ENCODE measurements at regions not wholly inside any gene's neighbourhood (a gene's known extent, or its start where the extent isn't known, plus 50 kb on each side); places are given as distances from the start of the nearest gene placed in this dataset.

- Histone ChIP-seq H3K27me3 (ENCODE audit: low read length) (no peaks in the 10 kb centered on the region), H3K9ac (ENCODE audit: low read length) (no peak overlapping the region), H3K79me2 (ENCODE audit: low read length) (no peaks in the 10 kb centered on the region), H2AFZ (ENCODE audit: low read length) (no peak overlapping the region), H3K27ac (ENCODE audit: low read length) (no peak overlapping the region), H3K9me3 (ENCODE audit: low read length) (no peaks in the 10 kb centered on the region), H3K4me1 (ENCODE audit: low read length) (no peaks in the 10 kb centered on the region), H4K20me1 (ENCODE audit: insufficient read depth, low read depth, low read length) (no peaks in the 10 kb centered on the region), H3K9me2 (replicated peaks; ENCODE audit: insufficient read depth, low read length) (no peaks in the 10 kb centered on the region), H3K36me3 (ENCODE audit: insufficient read depth, low read length) (no peaks in the 10 kb centered on the region), H3K4me3 (ENCODE audit: low read length) (no peak overlapping the region), H3K4me2 (ENCODE audit: low read depth, low read length, poor library complexity, severe bottlenecking) (no peak overlapping the region)
- no peak for DNase-seq
Observed at GRCh38 chr6:133704371-133704770, 184.5 kb upstream of the TCF21 start.

DNA sequence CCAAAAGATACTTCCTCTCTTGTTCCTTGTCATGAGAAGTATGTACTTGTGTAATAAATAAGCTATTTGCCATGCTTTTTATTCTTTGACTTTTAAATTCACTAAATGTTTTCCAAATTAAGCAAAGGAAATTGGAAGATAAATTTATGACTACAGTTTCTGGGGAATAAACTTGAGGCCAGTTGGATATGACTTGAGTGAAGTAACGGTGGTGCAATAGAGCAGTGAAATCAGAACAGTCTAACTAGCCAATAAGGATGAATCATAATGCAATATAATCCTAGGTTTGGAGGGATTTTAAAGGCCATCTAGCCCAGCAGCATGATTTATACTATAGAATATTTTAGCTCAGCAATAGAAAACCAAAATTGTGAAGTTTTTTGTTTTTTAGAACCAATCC, 183.8 kb upstream of the TCF21 start:
- no peak overlapping the region for H3K9ac ChIP-seq (ENCODE audit: low read length)
- H3K9me3 ChIP-seq (ENCODE audit: low read length), result no peaks in the 10 kb centered on the region
- H3K9me2 ChIP-seq (replicated peaks; ENCODE audit: insufficient read depth, low read length), result no peaks in the 10 kb centered on the region
- H3K4me1 ChIP-seq (ENCODE audit: low read length), result no peaks in the 10 kb centered on the region
- no peaks in the 10 kb centered on the region for H3K36me3 ChIP-seq (ENCODE audit: insufficient read depth, low read length)
- no peak overlapping the region for H3K4me3 ChIP-seq (ENCODE audit: low read length)
- H3K27ac ChIP-seq (ENCODE audit: low read length), result no peak overlapping the region
- no peak for DNase-seq
- no peak overlapping the region for H2AFZ ChIP-seq (ENCODE audit: low read length)
- no peak overlapping the region for H3K4me2 ChIP-seq (ENCODE audit: low read depth, low read length, poor library complexity, severe bottlenecking)
- H3K79me2 ChIP-seq (ENCODE audit: low read length), result no peaks in the 10 kb centered on the region
- no peaks in the 10 kb centered on the region for H4K20me1 ChIP-seq (ENCODE audit: insufficient read depth, low read depth, low read length)
- no peaks in the 10 kb centered on the region for H3K27me3 ChIP-seq (ENCODE audit: low read length)

GRCh38 chr6:133705731-133706130, 183.2 kb upstream of the TCF21 start:
- no peak overlapping the region for H3K4me3 ChIP-seq (ENCODE audit: low read length)
- no peaks in the 10 kb centered on the region for H3K9me3 ChIP-seq (ENCODE audit: low read length)
- H3K27me3 ChIP-seq (ENCODE audit: low read length), result no peaks in the 10 kb centered on the region
- DNase-seq, result no peak
- no peak overlapping the region for H3K27ac ChIP-seq (ENCODE audit: low read length)
- no peaks in the 10 kb centered on the region for H3K79me2 ChIP-seq (ENCODE audit: low read length)
- no peaks in the 10 kb centered on the region for H4K20me1 ChIP-seq (ENCODE audit: insufficient read depth, low read depth, low read length)
- H3K4me1 ChIP-seq (ENCODE audit: low read length), result no peaks in the 10 kb centered on the region
- no peaks in the 10 kb centered on the region for H3K9me2 ChIP-seq (replicated peaks; ENCODE audit: insufficient read depth, low read length)
- H3K9ac ChIP-seq (ENCODE audit: low read length), result no peak overlapping the region
- H3K4me2 ChIP-seq (ENCODE audit: low read depth, low read length, poor library complexity, severe bottlenecking), result no peak overlapping the region
- H2AFZ ChIP-seq (ENCODE audit: low read length), result no peak overlapping the region
- no peaks in the 10 kb centered on the region for H3K36me3 ChIP-seq (ENCODE audit: insufficient read depth, low read length)

DNA sequence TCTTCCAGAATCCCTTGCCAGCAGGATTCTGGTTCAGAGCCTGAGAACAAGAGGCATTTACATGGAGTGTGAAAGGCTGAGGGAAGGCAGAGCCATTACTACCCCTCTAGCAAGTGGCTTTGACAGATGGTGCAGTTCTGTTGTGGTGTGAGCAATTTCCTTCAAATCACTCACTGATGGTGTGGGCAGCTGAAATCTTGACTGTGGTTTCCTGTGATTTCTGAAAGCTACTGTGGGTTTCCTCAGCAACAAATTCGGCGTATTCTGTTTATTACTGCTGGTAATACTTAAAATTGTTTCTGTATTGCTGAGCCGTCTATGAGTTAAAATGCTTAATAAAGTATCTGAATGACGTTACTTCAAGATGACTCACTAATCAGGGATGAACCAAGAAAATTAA, 181.5 kb upstream of the TCF21 start:
- Histone ChIP-seq H3K9me3 (ENCODE audit: low read length) (no peaks in the 10 kb centered on the region), H3K27me3 (ENCODE audit: low read length) (no peaks in the 10 kb centered on the region), H3K4me1 (ENCODE audit: low read length) (no peaks in the 10 kb centered on the region), H3K36me3 (ENCODE audit: insufficient read depth, low read length) (no peaks in the 10 kb centered on the region), H3K79me2 (ENCODE audit: low read length) (no peaks in the 10 kb centered on the region), H3K27ac (ENCODE audit: low read length) (no peak overlapping the region), H3K9ac (ENCODE audit: low read length) (no peak overlapping the region), H2AFZ (ENCODE audit: low read length) (no peak overlapping the region), H4K20me1 (ENCODE audit: insufficient read depth, low read depth, low read length) (no peaks in the 10 kb centered on the region), H3K4me3 (ENCODE audit: low read length) (no peak overlapping the region), H3K9me2 (replicated peaks; ENCODE audit: insufficient read depth, low read length) (no peaks in the 10 kb centered on the region), H3K4me2 (ENCODE audit: low read depth, low read length, poor library complexity, severe bottlenecking) (no peak overlapping the region)
- no peak for DNase-seq

DNA sequence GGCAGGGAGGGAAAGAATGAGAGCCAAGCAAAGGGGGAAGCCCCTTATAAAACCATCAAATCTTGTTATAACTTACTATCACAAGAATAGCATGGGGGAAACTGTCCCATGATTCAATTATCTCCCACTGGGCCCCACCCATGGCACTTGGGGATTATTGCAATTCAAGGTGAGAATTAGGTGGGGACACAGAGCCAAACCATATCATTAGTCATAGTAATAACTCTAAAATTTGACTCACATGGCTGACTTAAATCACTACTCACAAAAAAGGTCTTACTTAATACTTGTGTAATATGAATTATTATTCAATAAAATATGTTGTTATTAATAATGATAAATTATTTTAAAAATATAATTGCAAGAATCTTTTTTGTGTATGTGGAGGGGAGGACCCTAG, 178.1 kb upstream of the TCF21 start:
- H4K20me1 ChIP-seq (ENCODE audit: insufficient read depth, low read depth, low read length), result no peaks in the 10 kb centered on the region
- no peaks in the 10 kb centered on the region for H3K4me1 ChIP-seq (ENCODE audit: low read length)
- H3K4me2 ChIP-seq (ENCODE audit: low read depth, low read length, poor library complexity, severe bottlenecking), result no peak overlapping the region
- no peak for DNase-seq
- no peaks in the 10 kb centered on the region for H3K27me3 ChIP-seq (ENCODE audit: low read length)
- H3K9me3 ChIP-seq (ENCODE audit: low read length), result no peaks in the 10 kb centered on the region
- no peaks in the 10 kb centered on the region for H3K9me2 ChIP-seq (replicated peaks; ENCODE audit: insufficient read depth, low read length)
- H2AFZ ChIP-seq (ENCODE audit: low read length), result no peak overlapping the region
- no peaks in the 10 kb centered on the region for H3K36me3 ChIP-seq (ENCODE audit: insufficient read depth, low read length)
- H3K9ac ChIP-seq (ENCODE audit: low read length), result no peak overlapping the region
- H3K27ac ChIP-seq (ENCODE audit: low read length), result no peak overlapping the region
- H3K4me3 ChIP-seq (ENCODE audit: low read length), result no peak overlapping the region
- no peaks in the 10 kb centered on the region for H3K79me2 ChIP-seq (ENCODE audit: low read length)

DNA sequence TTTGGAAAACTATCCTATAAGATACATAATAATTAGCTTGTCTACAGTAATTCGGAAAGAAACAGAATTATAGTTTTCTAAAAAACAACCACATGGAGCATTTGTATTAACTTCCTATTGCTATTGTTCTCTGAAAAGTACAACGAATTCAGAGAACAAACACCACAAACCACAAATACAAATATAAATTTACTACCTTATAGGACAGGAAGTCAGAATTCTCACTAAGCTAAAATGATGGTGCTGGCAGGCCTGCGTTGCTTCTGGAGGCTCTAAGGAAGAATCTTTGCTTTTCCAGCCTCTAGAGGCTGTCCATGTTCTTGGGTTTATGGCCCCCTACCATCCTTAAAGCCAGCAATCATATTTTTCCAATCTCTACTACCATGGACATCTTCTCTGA, 173.6 kb upstream of the TCF21 start:
- DNase-seq, result no peak
- H4K20me1 ChIP-seq (ENCODE audit: insufficient read depth, low read depth, low read length), result no peaks in the 10 kb centered on the region
- no peaks in the 10 kb centered on the region for H3K4me1 ChIP-seq (ENCODE audit: low read length)
- H3K9me2 ChIP-seq (replicated peaks; ENCODE audit: insufficient read depth, low read length), result no peaks in the 10 kb centered on the region
- H3K9ac ChIP-seq (ENCODE audit: low read length), result no peak overlapping the region
- no peaks in the 10 kb centered on the region for H3K36me3 ChIP-seq (ENCODE audit: insufficient read depth, low read length)
- H2AFZ ChIP-seq (ENCODE audit: low read length), result no peak overlapping the region
- no peaks in the 10 kb centered on the region for H3K27me3 ChIP-seq (ENCODE audit: low read length)
- H3K9me3 ChIP-seq (ENCODE audit: low read length), result no peaks in the 10 kb centered on the region
- H3K4me2 ChIP-seq (ENCODE audit: low read depth, low read length, poor library complexity, severe bottlenecking), result no peak overlapping the region
- H3K27ac ChIP-seq (ENCODE audit: low read length), result no peak overlapping the region
- H3K79me2 ChIP-seq (ENCODE audit: low read length), result no peaks in the 10 kb centered on the region
- H3K4me3 ChIP-seq (ENCODE audit: low read length), result no peak overlapping the region

GRCh38 chr6:133724726-133725125, 164.2 kb upstream of the TCF21 start:
- Histone ChIP-seq H3K9ac (ENCODE audit: low read length) (no peak overlapping the region), H3K9me2 (replicated peaks; ENCODE audit: insufficient read depth, low read length) (no peaks in the 10 kb centered on the region), H2AFZ (ENCODE audit: low read length) (no peak overlapping the region), H3K9me3 (ENCODE audit: low read length) (no peaks in the 10 kb centered on the region), H3K4me2 (ENCODE audit: low read depth, low read length, poor library complexity, severe bottlenecking) (no peak overlapping the region), H3K36me3 (ENCODE audit: insufficient read depth, low read length) (no peaks in the 10 kb centered on the region), H3K27ac (ENCODE audit: low read length) (no peak overlapping the region), H4K20me1 (ENCODE audit: insufficient read depth, low read depth, low read length) (no peaks in the 10 kb centered on the region), H3K4me3 (ENCODE audit: low read length) (no peak overlapping the region), H3K4me1 (ENCODE audit: low read length) (no peaks in the 10 kb centered on the region), H3K27me3 (ENCODE audit: low read length) (no peaks in the 10 kb centered on the region), H3K79me2 (ENCODE audit: low read length) (no peaks in the 10 kb centered on the region)
- no peak for DNase-seq

DNA sequence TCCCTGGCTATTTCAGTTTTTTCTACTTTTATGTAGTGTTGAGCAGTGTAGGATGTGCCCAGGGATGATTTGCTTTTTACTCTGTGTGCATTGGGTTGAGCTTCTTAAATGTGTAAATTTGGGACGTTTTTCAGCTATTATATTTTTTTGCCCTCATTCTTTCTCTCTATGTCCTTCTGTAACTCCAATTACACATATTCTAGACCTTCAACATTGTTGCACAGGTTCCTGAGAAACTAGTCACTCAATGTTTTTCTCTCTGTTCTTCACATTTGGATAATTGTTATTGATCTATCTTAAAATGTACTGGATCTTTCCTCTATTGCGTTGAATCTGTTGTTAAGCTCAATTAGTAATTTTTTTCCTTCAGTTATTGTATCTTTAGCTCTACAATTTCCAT, 162.7 kb upstream of the TCF21 start:
- no peak overlapping the region for H2AFZ ChIP-seq (ENCODE audit: low read length)
- H3K27me3 ChIP-seq (ENCODE audit: low read length), result no peaks in the 10 kb centered on the region
- no peaks in the 10 kb centered on the region for H3K9me2 ChIP-seq (replicated peaks; ENCODE audit: insufficient read depth, low read length)
- H4K20me1 ChIP-seq (ENCODE audit: insufficient read depth, low read depth, low read length), result no peaks in the 10 kb centered on the region
- no peak overlapping the region for H3K4me3 ChIP-seq (ENCODE audit: low read length)
- DNase-seq, result no peak
- H3K4me2 ChIP-seq (ENCODE audit: low read depth, low read length, poor library complexity, severe bottlenecking), result no peak overlapping the region
- H3K27ac ChIP-seq (ENCODE audit: low read length), result no peak overlapping the region
- no peaks in the 10 kb centered on the region for H3K36me3 ChIP-seq (ENCODE audit: insufficient read depth, low read length)
- H3K9ac ChIP-seq (ENCODE audit: low read length), result no peak overlapping the region
- H3K9me3 ChIP-seq (ENCODE audit: low read length), result no peaks in the 10 kb centered on the region
- no peaks in the 10 kb centered on the region for H3K79me2 ChIP-seq (ENCODE audit: low read length)
- no peaks in the 10 kb centered on the region for H3K4me1 ChIP-seq (ENCODE audit: low read length)

- H3K79me2 ChIP-seq (ENCODE audit: low read length), result no peaks in the 10 kb centered on the region
- H2AFZ ChIP-seq (ENCODE audit: low read length), result no peak overlapping the region
- H3K4me1 ChIP-seq (ENCODE audit: low read length), result no peaks in the 10 kb centered on the region
- H3K9ac ChIP-seq (ENCODE audit: low read length), result no peak overlapping the region
- H4K20me1 ChIP-seq (ENCODE audit: insufficient read depth, low read depth, low read length), result no peaks in the 10 kb centered on the region
- H3K27me3 ChIP-seq (ENCODE audit: low read length), result no peaks in the 10 kb centered on the region
- H3K27ac ChIP-seq (ENCODE audit: low read length), result no peak overlapping the region
- DNase-seq, result no peak
- H3K9me2 ChIP-seq (replicated peaks; ENCODE audit: insufficient read depth, low read length), result no peaks in the 10 kb centered on the region
- H3K4me2 ChIP-seq (ENCODE audit: low read depth, low read length, poor library complexity, severe bottlenecking), result no peak overlapping the region
- H3K9me3 ChIP-seq (ENCODE audit: low read length), result no peaks in the 10 kb centered on the region
- H3K36me3 ChIP-seq (ENCODE audit: insufficient read depth, low read length), result no peaks in the 10 kb centered on the region
- H3K4me3 ChIP-seq (ENCODE audit: low read length), result no peak overlapping the region
Observed at GRCh38 chr6:133730881-133731280, 158.0 kb upstream of the TCF21 start.

All from Karpas-422 (cell line).